ENCODE measurements at regions not wholly inside any gene's neighbourhood (a gene's known extent, or its start where the extent isn't known, plus 50 kb on each side); places are given as distances from the start of the nearest gene placed in this dataset.

DNA sequence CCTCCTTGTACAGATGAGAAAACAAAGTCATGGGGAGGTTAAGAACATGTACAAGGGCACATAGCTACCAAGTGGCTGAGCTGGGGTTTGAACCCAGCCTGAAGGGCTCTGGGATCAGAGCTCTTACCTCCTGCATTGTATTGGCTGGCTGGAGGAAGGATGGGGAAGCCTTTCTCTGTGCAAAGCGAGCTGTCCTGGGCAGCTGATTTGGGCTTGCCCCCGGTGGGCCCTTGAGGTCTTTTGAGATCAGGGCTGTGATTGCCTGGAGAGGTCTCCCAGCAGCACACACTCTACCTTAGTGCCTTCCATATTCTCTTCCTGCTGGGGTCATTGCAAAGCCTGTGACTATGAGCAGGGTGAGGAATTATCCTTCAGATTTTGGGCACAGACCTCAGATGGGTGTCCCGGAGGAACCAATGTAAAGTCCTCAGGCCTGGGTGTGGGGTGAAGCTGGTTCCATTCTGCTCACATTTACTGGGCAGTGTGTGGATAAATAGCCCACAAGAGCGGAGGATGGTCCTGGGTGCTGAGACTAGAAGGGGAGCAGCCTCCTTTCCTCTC is 53.3 kb upstream of the EPS8L3 start:
- Histone ChIP-seq H3K9ac (ENCODE audit: low read length) (no peak overlapping the region), H3K4me3 (ENCODE audit: low read depth in 1 of 2, low read length in 2 of 2) (no peak overlapping the region), H3K4me1 (ENCODE audit: insufficient read depth, low read length) (peaks cover 6% of the 10 kb centered on the region), H3K27me3 (ENCODE audit: control insufficient read depth in 1 of 2, insufficient read depth in 2 of 2, low read length in 2 of 2) (no peaks in the 10 kb centered on the region), H3K36me3 (ENCODE audit: insufficient read depth, low read length) (no peaks in the 10 kb centered on the region), H3K9me3 (ENCODE audit: low read length) (no peaks in the 10 kb centered on the region), H3K27ac (ENCODE audit: low read depth, low read length) (no peak overlapping the region)

DNA sequence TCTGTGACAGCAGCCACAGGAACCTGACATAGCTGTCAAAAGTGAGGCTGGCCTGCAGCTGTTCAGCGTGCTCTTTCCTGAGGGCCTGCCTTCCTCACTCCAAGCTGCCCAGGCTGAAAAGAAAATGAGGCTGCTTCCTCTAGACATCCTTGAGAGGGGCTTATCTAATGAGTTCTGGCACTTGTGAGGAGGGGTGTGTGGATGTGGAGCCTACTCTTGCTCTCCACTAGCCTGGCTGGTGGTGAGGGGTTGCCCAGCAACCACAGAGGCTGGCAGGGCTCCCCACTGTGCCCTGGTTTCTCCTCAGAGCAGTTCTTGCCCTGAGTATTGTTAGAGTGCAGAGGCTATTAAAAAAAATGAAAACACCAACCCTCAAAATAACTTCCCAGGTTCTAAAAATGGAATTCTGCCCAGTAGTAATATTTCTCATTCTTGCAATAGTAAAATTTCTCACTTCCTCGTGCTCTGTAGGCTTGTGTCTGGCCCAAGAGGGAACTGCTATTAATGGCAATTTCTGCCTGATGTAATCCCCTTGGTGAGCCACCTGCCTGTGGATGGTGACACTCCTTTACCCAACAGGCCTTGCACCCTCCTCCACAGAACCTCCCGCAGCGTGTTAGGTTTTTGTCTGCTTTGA is 52.6 kb upstream of the EPS8L3 start:
- Histone ChIP-seq H3K27me3 (ENCODE audit: control insufficient read depth in 1 of 2, insufficient read depth in 2 of 2, low read length in 2 of 2) (no peaks in the 10 kb centered on the region), H3K4me3 (ENCODE audit: low read depth in 1 of 2, low read length in 2 of 2) (no peak overlapping the region), H3K9me3 (ENCODE audit: low read length) (no peaks in the 10 kb centered on the region), H3K4me1 (ENCODE audit: insufficient read depth, low read length) (no peaks in the 10 kb centered on the region), H3K9ac (ENCODE audit: low read length) (no peak overlapping the region), H3K27ac (ENCODE audit: low read depth, low read length) (no peak overlapping the region), H3K36me3 (ENCODE audit: insufficient read depth, low read length) (no peaks in the 10 kb centered on the region)

DNA sequence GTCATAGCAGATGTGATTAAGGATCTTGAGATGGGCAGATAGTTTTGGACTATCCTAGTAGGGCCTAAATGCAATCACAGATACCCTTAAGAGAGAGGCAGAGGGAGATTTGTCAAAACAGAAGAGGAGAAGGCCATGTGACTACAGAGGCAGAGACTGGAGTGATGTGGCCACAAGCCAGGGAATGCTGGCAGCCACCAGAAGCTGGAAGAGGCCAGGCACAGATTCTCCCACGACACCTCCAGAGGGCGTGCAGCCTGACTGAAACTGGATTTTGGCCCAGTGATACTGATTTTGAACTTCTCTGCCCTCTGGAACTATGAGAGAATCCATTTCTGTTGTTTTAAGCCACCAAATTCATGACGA is 52.1 kb upstream of the EPS8L3 start:
- Histone ChIP-seq H3K27ac (ENCODE audit: low read depth, low read length) (no peak overlapping the region), H3K36me3 (ENCODE audit: insufficient read depth, low read length) (no peaks in the 10 kb centered on the region), H3K4me1 (ENCODE audit: insufficient read depth, low read length) (no peaks in the 10 kb centered on the region), H3K9ac (ENCODE audit: low read length) (no peak overlapping the region), H3K9me3 (ENCODE audit: low read length) (no peaks in the 10 kb centered on the region), H3K4me3 (ENCODE audit: low read depth in 1 of 2, low read length in 2 of 2) (no peak overlapping the region), H3K27me3 (ENCODE audit: control insufficient read depth in 1 of 2, insufficient read depth in 2 of 2, low read length in 2 of 2) (no peaks in the 10 kb centered on the region)

DNA sequence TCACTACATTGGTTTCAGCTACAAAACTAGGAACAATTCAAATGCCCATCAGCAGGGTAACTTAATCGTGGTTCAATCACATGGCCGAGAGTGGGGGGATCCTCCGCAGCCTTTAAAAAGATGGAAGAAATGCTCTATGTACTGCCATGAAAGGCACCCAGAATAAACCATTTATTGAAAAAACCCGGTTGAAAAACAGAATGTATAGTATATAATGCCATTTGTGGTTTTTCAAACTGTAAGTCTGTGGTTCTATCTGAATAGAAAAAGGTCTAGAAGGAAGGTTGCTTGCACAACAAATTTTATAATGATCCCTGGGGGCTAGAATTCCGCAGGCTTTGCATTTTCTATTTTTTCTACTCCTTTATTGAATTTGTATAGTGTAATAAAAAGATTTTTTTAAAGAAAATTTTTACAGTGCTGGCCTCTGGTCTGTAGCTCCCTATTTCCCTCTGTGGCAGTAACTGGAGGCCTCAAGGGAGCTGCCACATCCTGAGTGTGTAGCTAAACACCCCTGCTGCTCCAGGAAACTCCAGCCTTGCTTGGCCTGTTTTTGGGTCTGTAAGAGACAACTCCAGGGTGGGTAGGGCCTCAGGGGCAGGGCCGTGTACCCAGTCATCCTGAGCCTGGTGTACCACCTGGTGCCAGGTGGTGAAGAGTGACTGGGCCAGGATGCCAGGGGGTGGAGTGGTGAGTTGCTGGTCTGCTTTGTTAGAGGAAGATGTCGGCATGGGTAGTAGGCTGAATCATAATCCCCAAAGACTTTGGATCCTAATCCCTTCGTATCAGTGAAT is 51.5 kb upstream of the EPS8L3 start:
- no peaks in the 10 kb centered on the region for H3K9me3 ChIP-seq (ENCODE audit: low read length)
- no peaks in the 10 kb centered on the region for H3K4me1 ChIP-seq (ENCODE audit: insufficient read depth, low read length)
- no peaks in the 10 kb centered on the region for H3K36me3 ChIP-seq (ENCODE audit: insufficient read depth, low read length)
- no peak overlapping the region for H3K4me3 ChIP-seq (ENCODE audit: low read depth in 1 of 2, low read length in 2 of 2)
- no peak overlapping the region for H3K9ac ChIP-seq (ENCODE audit: low read length)
- no peak overlapping the region for H3K27ac ChIP-seq (ENCODE audit: low read depth, low read length)
- no peaks in the 10 kb centered on the region for H3K27me3 ChIP-seq (ENCODE audit: control insufficient read depth in 1 of 2, insufficient read depth in 2 of 2, low read length in 2 of 2)

DNA sequence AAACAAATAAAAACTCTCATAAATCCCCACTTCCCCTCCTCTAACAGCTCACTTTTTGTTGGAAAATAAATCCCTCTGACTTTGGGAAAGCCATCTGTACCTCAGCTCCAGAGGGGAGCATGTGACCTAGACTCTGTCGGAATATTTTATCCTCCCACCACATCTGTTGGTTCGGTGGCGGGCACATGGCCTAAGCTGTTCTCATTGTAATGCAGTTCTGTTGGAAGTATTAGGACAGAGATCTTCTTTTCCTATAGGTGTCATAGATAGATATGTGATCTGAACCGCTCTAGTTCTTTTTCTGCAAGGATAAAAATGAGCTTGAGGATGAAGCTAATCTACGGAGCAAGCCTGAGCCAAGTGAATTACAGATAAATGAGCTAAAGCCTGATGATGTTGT is 50.5 kb upstream of the EPS8L3 start:
- no peaks in the 10 kb centered on the region for H3K36me3 ChIP-seq (ENCODE audit: insufficient read depth, low read length)
- H3K27ac ChIP-seq (ENCODE audit: low read depth, low read length): no peak overlapping the region
- H3K27me3 ChIP-seq (ENCODE audit: control insufficient read depth in 1 of 2, insufficient read depth in 2 of 2, low read length in 2 of 2): no peaks in the 10 kb centered on the region
- no peak overlapping the region for H3K4me3 ChIP-seq (ENCODE audit: low read depth in 1 of 2, low read length in 2 of 2)
- no peaks in the 10 kb centered on the region for H3K9me3 ChIP-seq (ENCODE audit: low read length)
- no peaks in the 10 kb centered on the region for H3K4me1 ChIP-seq (ENCODE audit: insufficient read depth, low read length)
- no peak overlapping the region for H3K9ac ChIP-seq (ENCODE audit: low read length)
